GM10266 (cell line): ENCODE measurements at regions not wholly inside any gene's neighbourhood (a gene's known extent, or its start where the extent isn't known, plus 50 kb on each side); places are given as distances from the start of the nearest gene placed in this dataset.
A peak's percentile ranks its signal among the peaks of the same experiment; 100 is the strongest.

Source experiments
- DNase-seq: peaks from one replicate; pipeline ENCODE4 v3.0.0; 2012; ENCODE audit errors: extremely low spot score
- TF ChIP-seq, protein P1 (sequence below): IDR thresholded peaks from 2 replicates; pipeline ENCODE4 v1.5.1; 2012; ENCODE audit warnings: mild to moderate bottlenecking, low read depth; ENCODE audit not compliant: control insufficient read depth, insufficient read depth; ENCODE audit errors: missing control alignments

GRCh38 chr5:107119656-107120055 is 551.1 kb downstream of the EFNA5 start:
- TF ChIP-seq, protein P1, sequence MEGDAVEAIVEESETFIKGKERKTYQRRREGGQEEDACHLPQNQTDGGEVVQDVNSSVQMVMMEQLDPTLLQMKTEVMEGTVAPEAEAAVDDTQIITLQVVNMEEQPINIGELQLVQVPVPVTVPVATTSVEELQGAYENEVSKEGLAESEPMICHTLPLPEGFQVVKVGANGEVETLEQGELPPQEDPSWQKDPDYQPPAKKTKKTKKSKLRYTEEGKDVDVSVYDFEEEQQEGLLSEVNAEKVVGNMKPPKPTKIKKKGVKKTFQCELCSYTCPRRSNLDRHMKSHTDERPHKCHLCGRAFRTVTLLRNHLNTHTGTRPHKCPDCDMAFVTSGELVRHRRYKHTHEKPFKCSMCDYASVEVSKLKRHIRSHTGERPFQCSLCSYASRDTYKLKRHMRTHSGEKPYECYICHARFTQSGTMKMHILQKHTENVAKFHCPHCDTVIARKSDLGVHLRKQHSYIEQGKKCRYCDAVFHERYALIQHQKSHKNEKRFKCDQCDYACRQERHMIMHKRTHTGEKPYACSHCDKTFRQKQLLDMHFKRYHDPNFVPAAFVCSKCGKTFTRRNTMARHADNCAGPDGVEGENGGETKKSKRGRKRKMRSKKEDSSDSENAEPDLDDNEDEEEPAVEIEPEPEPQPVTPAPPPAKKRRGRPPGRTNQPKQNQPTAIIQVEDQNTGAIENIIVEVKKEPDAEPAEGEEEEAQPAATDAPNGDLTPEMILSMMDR = no peak
- DNase-seq = no peak

- no peak for DNase-seq
- TF ChIP-seq, protein P1 = no peak
Observed at GRCh38 chr5:107118184-107119019, 552.3 kb downstream of the EFNA5 start.

DNA sequence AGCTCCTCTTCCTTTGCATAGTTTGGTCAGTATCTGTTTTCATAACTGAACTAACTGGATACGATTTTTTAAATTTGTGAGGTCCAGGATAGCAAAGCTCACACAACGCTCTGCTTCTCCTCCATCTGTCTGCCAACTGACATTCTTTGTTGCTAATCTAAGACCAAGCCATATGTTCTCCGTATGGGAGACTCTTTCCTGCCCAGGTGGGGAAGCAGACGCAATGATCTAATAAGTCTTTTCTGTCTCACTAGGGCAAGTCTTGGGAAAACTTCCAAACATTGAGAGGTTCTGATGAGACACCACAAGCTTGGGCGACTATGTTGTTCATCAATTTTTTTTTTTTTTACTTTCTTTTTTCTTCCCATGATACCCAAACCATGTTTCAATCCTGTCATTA is 558.5 kb downstream of the EFNA5 start:
- TF ChIP-seq, protein P1 = no peak
- DNase-seq = no peak

DNA sequence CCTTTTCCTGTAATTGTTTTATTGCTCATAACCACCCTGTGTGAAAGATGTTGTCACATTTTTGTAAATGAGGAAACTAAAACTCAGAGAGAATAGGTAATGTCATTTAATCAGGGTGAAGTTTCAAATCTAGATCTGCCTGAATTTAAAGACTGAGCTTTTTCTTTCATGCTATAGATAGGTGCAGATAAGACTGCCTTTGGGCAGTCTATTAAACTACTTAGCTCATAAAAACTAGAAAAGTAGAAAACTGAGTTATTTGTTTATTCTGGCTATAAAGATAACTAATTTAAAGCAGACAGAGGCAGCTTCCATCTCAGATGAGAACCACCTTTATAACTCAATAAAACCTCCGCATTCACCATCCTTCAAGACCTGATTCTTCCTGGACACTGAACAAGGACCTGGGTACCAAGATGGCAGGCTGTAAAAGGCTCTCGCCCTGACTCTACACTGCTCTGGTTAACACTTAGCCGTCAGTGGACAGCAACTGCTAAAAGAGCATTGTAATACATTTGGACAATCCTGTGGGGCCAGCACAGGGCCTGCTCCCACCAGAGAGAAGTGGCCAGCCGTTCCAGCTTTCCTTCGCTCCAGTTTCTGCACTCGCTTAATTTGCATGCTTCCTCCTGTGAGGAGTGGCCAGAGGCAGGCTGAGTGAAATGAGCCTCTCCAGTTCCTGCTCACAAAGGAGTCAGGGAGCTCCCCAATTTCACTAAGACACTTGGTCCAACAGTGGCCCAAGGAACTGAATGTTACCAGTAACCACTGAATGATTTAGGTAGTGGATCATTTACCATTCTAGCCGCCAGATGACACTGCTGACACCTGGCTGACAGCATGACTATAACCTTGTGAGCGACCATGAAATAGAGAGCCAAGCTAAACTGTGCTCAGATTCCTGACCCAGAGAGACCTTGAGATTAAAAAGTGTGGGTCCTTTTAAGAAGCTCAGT is 566.4 kb downstream of the EFNA5 start:
- DNase-seq = no peak

DNA sequence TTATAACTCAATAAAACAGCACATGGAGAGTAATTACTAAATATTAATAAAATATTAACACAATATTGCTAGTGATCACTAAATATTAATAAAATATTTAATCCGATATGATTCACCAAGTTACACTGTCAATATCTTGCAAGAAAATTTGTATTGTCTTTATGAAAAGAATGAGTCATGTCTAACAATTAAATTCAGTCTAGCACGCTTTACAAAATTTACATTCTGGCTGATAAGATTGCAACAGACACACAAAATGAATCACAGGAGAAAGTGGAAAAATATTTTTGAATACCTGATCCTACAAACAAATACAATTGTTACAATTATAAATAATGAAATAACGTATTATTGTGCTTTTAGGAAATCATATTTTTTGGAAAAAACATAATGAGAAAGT is 567.2 kb downstream of the EFNA5 start:
- TF ChIP-seq, protein P1 = no peak
- DNase-seq = no peak

More for the DNA sequence above, 566.4 kb downstream of the EFNA5 start:
- TF ChIP-seq, protein P1 = peak; percentile 33

- TF ChIP-seq, protein P1 = no peak
- DNase-seq = no peak
Observed at GRCh38 chr5:107100121-107100520, 570.6 kb downstream of the EFNA5 start.
